ENCODE measurements at regions not wholly inside any gene's neighbourhood (a gene's known extent, or its start where the extent isn't known, plus 50 kb on each side); places are given as distances from the start of the nearest gene placed in this dataset.

- no TSS peak for BruUV-seq (replicated peaks)
- H3K27ac Mint-ChIP-seq (ENCODE audit: unreplicated experiment) = no peak overlapping the region
- POLR2A ChIA-PET = no interaction called here
- no peak overlapping the region for H3K4me3 Mint-ChIP-seq (ENCODE audit: unreplicated experiment)
- Histone ChIP-seq H3K4me1 (peaks cover 8% of the 10 kb centered on the region), H3K27me3 (replicated peaks; ENCODE audit: control insufficient read depth, insufficient read depth, low read length) (no peaks in the 10 kb centered on the region), H3K4me3 (ENCODE audit: low read depth, low read length) (no peak overlapping the region), H3K36me3 (ENCODE audit: control insufficient read depth, insufficient read depth, low read length) (no peaks in the 10 kb centered on the region), H3K9me3 (no peaks in the 10 kb centered on the region)
- DNase-seq = no peak
- TF ChIP-seq CTCF (IDR thresholded peaks at IDR 0.05; ENCODE audit: insufficient read depth in 1 of 2, low read depth in 1 of 2, low read length in 1 of 2, severe bottlenecking in 1 of 2, unreplicated experiment in 1 of 2) = no peak
- H3K4me1 Mint-ChIP-seq (ENCODE audit: low read depth, unreplicated experiment) = no peaks in the 10 kb centered on the region
- intact Hi-C loops (cut with micrococcal nuclease; ENCODE audit: unreplicated experiment) = no loop called here
- no peaks in the 10 kb centered on the region for H3K9me3 Mint-ChIP-seq (ENCODE audit: unreplicated experiment)
- no peaks in the 10 kb centered on the region for H3K27me3 Mint-ChIP-seq (ENCODE audit: insufficient read depth, unreplicated experiment)
- CTCF ChIA-PET = no interaction called here
- H3K36me3 Mint-ChIP-seq (ENCODE audit: insufficient read depth, unreplicated experiment) = no peaks in the 10 kb centered on the region
Observed at GRCh38 chr2:19228715-19229114, 129.7 kb downstream of the OSR1 start.

GRCh38 chr2:19228181-19228593 lies 130.2 kb downstream of the OSR1 start:
- ChIA-PET CTCF (no interaction called here), POLR2A (no interaction called here)
- Mint-ChIP-seq H3K4me1 (ENCODE audit: low read depth, unreplicated experiment) (no peaks in the 10 kb centered on the region), H3K9me3 (ENCODE audit: unreplicated experiment) (no peaks in the 10 kb centered on the region), H3K4me3 (ENCODE audit: unreplicated experiment) (no peak overlapping the region), H3K27me3 (ENCODE audit: insufficient read depth, unreplicated experiment) (no peaks in the 10 kb centered on the region), H3K27ac (ENCODE audit: unreplicated experiment) (no peak overlapping the region), H3K36me3 (ENCODE audit: insufficient read depth, unreplicated experiment) (no peaks in the 10 kb centered on the region)
- no TSS peak for BruUV-seq (replicated peaks)
- H3K9me3 ChIP-seq = no peaks in the 10 kb centered on the region
- no peak for TF ChIP-seq CTCF (IDR thresholded peaks at IDR 0.05; ENCODE audit: insufficient read depth in 1 of 2, low read depth in 1 of 2, low read length in 1 of 2, severe bottlenecking in 1 of 2, unreplicated experiment in 1 of 2)
- no peak overlapping the region for H3K4me3 ChIP-seq (ENCODE audit: low read depth, low read length)
- intact Hi-C loops (cut with micrococcal nuclease; ENCODE audit: unreplicated experiment) = no loop called here
- H3K36me3 ChIP-seq (ENCODE audit: control insufficient read depth, insufficient read depth, low read length) = no peaks in the 10 kb centered on the region
- DNase-seq = no peak
- peaks cover 8% of the 10 kb centered on the region for H3K4me1 ChIP-seq
- H3K27me3 ChIP-seq (replicated peaks; ENCODE audit: control insufficient read depth, insufficient read depth, low read length) = no peaks in the 10 kb centered on the region

GRCh38 chr2:19226871-19227270 lies 131.6 kb downstream of the OSR1 start:
- Histone ChIP-seq H3K4me3 (ENCODE audit: low read depth, low read length) (no peak overlapping the region), H3K36me3 (ENCODE audit: control insufficient read depth, insufficient read depth, low read length) (no peaks in the 10 kb centered on the region), H3K27me3 (replicated peaks; ENCODE audit: control insufficient read depth, insufficient read depth, low read length) (no peaks in the 10 kb centered on the region), H3K4me1 (peaks cover 3% of the 10 kb centered on the region), H3K9me3 (no peaks in the 10 kb centered on the region)
- BruUV-seq (replicated peaks) = no TSS peak
- Mint-ChIP-seq H3K27me3 (ENCODE audit: insufficient read depth, unreplicated experiment) (no peaks in the 10 kb centered on the region), H3K36me3 (ENCODE audit: insufficient read depth, unreplicated experiment) (no peaks in the 10 kb centered on the region), H3K4me1 (ENCODE audit: low read depth, unreplicated experiment) (no peaks in the 10 kb centered on the region), H3K9me3 (ENCODE audit: unreplicated experiment) (no peaks in the 10 kb centered on the region), H3K27ac (ENCODE audit: unreplicated experiment) (no peak overlapping the region), H3K4me3 (ENCODE audit: unreplicated experiment) (no peak overlapping the region)
- intact Hi-C loops (cut with micrococcal nuclease; ENCODE audit: unreplicated experiment) = no loop called here
- CTCF ChIA-PET = no interaction called here
- POLR2A ChIA-PET = no interaction called here
- no peak for DNase-seq
- TF ChIP-seq CTCF (IDR thresholded peaks at IDR 0.05; ENCODE audit: insufficient read depth in 1 of 2, low read depth in 1 of 2, low read length in 1 of 2, severe bottlenecking in 1 of 2, unreplicated experiment in 1 of 2) = no peak
